GM19351 (cell line): ENCODE measurements at regions not wholly inside any gene's neighbourhood (a gene's known extent, or its start where the extent isn't known, plus 50 kb on each side); places are given as distances from the start of the nearest gene placed in this dataset.

Experiments
- ATAC-seq: cut with Tn5 transposase; IDR thresholded peaks from one replicate; pipeline ENCODE4 v1.9.1; 2021; ENCODE audit warnings: mild to moderate bottlenecking, moderate library complexity; ENCODE audit not compliant: unreplicated experiment

GRCh38 chr6:123747515-123747914 is 56.1 kb upstream of the NKAIN2 start:
- ATAC-seq: no peak

DNA sequence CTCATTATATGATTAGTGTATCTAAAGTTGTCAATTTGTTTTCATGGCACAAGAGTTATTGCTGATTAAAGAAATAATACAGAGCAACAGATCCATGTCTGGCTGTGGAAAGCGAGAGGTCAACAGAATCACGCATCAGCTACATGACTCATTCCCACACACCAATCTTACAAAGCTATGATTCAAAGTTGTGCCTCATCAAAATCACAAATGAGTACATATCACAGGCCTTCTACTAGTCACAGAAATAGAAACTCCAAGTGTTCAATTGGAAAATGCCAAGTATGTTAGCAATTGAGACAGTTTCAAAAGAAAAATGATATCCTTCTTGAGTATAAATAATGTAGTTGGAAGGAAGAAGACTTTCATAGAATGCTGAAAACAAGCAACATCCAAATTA is 57.8 kb upstream of the NKAIN2 start:
- no peak for ATAC-seq

DNA sequence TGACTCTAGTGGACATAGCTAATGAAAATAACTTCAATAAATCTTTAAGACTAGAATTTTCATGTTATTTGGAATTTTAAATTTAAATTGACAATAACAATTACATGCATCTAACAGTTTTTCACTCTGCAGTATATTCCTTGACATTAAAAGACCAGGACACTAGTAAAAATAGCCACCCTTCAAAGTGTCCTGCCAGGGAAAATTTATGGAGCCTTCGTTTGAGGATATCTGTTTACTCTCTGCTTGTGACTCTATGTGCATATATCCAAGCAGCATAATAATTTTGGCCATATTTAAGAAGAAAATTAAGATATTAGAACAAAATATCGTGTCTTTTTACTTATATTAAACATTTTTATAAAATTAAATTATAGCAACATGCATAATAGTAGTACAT is 58.8 kb upstream of the NKAIN2 start:
- no peak for ATAC-seq

DNA sequence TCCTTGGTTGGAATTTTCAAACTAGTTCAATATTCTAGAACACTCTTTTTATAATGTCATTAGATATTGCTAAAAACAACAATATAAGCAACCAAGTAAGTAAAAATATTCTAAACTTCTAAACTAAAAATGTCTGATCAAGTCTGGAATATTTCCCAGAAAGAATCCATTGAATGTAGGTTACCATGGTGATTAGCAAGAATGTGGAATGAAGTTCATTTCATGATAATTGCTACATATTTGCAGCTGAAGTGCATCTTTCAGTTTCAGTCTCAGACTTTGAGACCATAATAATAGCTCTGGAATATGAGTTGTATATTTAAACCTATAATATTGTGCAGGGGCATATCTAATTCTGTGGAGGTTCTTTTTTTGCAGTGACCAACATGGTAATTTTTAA is 61.0 kb upstream of the NKAIN2 start:
- no peak for ATAC-seq

DNA sequence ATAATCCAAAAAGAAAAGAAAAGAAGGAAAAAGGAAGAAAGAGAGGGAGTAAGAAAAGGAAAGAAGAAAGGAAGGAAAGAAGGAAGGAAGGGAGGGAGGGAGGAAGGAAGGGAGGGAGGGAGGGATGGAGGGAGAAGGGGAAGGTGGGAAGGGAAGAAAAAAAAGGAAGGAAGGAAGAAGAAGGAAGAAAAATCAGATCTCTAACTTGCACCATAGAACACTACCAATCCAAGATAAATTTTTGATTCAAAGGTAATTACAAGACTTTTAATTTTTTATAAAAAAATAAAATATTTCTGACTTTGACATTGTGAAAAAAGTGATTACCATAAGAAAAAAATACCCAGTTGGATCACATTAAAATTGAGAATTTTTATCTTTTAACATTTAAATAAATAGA is 70.5 kb upstream of the NKAIN2 start:
- no peak for ATAC-seq

GRCh38 chr6:123716506-123716905 is 79.8 kb upstream of the TRDN start:
- ATAC-seq: no peak

DNA sequence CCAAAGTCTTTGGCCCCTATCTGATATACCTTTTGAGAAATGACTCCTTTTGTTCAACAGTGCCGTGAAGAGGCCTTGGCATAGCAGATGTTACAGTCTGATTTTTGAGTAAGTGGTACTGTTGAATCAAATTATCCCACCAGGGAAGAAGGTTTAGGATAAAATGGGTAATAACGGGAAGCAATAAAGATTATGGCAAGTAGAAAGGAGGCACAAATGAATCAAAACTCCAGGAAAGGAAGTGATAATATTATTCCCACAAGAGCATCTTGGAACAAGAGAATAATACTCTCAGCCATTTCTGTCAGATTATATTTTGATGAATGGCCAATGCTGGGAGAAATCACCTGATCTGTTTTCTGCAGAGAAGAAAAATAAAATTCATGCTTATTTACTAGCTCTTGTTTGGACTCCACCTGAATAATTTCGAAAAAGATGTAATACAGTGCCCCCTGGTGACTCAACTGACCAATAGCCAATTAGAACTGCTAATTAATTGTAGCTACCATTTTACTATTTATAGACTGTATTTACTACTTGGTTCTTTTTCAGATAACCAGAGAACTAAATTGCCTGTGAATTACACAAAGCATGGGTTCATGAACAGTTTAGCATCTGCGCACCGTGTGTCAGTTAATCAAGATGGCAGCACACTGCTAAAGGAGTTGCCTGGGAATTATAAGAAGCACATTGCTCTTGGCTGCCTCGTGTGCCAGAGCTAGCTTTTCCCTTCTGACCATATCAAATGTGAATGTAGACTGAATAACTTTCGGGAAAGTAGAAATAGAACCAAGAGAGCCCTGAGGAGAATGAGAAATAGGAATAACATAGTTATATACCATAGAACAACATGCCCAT is 78.5 kb upstream of the TRDN start:
- peak; percentile 86 for ATAC-seq

DNA sequence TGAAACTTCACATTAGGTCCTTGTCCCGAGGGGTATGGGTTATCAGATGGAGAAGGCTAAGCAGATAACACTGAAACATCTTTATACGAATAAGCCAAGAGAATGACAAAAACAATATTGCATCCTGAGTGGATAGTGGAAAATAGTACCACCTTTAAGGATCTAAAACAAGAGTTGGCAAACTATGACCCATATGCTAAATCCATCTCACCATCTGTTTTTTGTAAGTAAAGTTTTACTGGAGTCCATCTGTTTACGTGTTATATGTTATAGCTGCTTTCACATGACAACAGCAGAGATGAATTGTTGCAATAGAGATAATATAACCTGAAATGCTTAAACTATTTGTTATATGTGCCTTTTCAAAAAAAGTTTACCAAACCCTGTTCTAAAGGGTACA is 76.1 kb upstream of the TRDN start:
- no peak for ATAC-seq

DNA sequence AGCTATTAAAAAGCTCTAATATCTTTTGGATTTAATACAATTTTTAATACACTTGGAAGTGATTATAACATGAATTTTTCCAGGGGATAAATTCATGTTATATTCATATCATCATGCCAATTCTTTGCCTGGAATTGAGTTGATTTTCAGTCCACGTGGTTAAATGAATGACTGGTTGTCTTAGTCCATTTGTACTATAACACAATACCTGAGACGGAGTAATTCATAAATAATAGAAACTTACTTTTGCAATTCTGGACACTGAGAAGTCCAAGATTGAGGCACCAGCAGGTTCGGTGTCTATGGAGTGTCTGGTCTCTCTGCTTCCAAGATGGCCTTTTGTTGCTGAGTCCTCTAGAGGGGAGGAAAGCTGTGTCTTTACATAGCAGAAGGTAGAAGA is 66.2 kb upstream of the TRDN start:
- no peak for ATAC-seq

DNA sequence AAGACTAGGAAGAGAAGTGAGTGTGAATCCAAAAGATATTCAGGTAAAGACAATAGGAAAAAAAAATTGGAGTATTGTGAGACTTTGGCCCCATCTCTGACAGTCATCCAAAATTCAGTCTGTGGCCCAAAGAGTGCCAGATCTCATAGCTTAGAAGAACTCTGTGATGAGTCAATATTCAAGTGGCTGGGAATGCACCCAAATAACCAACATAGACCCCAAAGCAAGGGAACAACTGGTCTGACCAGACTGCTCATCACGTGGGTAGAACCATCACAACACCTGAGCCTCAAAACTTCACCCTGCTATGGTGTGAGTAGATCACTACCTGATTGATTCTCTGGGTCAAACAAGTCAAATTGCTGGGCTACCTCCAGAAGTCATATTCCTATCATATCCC is 51.1 kb upstream of the TRDN start:
- peak; percentile 36 for ATAC-seq
